CD4-positive, CD25-positive, alpha-beta regulatory T cell (primary cell): ENCODE measurements at regions not wholly inside any gene's neighbourhood (a gene's known extent, or its start where the extent isn't known, plus 50 kb on each side); places are given as distances from the start of the nearest gene placed in this dataset.

Experiments
- ATAC-seq, 2 donors: fragments of 150-1000 bp; cut with Tn5 transposase; one replicate each; pipeline ENCODE4 v1.10.0; 2021; ENCODE audit warnings: low read depth in 2 of 2, moderate number of reproducible peaks in 2 of 2, moderate library complexity in 1 of 2
- DNase-seq, 3 donors: peaks; one replicate each; pipeline versions ENCODE4 v3.0.0 to v3.0.0-alpha.2; 2012 to 2022; ENCODE audit warnings: mixed read lengths in 1 of 3
- H3K27ac ChIP-seq: one replicate; pipeline ENCODE4 v1.7.0; 2013; ENCODE audit warnings: mild to moderate bottlenecking, low read length; ENCODE audit not compliant: insufficient read depth, poor library complexity, severe bottlenecking
- H3K27me3 ChIP-seq: one replicate; pipeline ENCODE4 v1.7.0; 2013; ENCODE audit warnings: low read length; ENCODE audit not compliant: control insufficient read depth, insufficient read depth
- H3K36me3 ChIP-seq: one replicate; pipeline ENCODE4 v1.7.0; 2013; ENCODE audit warnings: mild to moderate bottlenecking, low read length, moderate library complexity; ENCODE audit not compliant: control insufficient read depth, insufficient read depth
- H3K4me1 ChIP-seq: 2 replicates; pipeline ENCODE4 v1.7.0; 2013; ENCODE audit warnings: mild to moderate bottlenecking, low read length; ENCODE audit not compliant: insufficient read depth, control insufficient read depth, poor library complexity, severe bottlenecking
- H3K4me3 ChIP-seq: one replicate; pipeline ENCODE4 v1.7.0; 2013; ENCODE audit warnings: low read depth, mild to moderate bottlenecking, low read length, moderate library complexity
- H3K9me3 ChIP-seq, 2 experiments: 1 replicate in 1 of 2; 2 replicates in 1 of 2; pipeline ENCODE4 v1.7.0; 2013; ENCODE audit warnings: low read length in 2 of 2, mild to moderate bottlenecking in 1 of 2, moderate library complexity in 1 of 2; ENCODE audit not compliant: control insufficient read depth in 2 of 2
- H3K27ac Mint-ChIP-seq, 3 donors: one replicate each; pipeline ENCODE4 v1.8.0; 2020 to 2022; ENCODE audit warnings: mild to moderate bottlenecking in 3 of 3, mixed read lengths in 3 of 3, moderate library complexity in 2 of 3
- H3K27me3 Mint-ChIP-seq: one replicate; pipeline ENCODE4 v1.8.0; 2022; ENCODE audit warnings: mild to moderate bottlenecking, mixed read lengths
- H3K36me3 Mint-ChIP-seq: one replicate; pipeline ENCODE4 v1.8.0; 2020; ENCODE audit warnings: mixed read lengths
- H3K4me1 Mint-ChIP-seq, 4 donors: one replicate each; pipeline ENCODE4 v1.8.0; 2020 to 2022; ENCODE audit warnings: mixed read lengths in 4 of 4, mild to moderate bottlenecking in 1 of 4
- H3K4me3 Mint-ChIP-seq, 4 donors: one replicate each; pipeline ENCODE4 v1.8.0; 2020 to 2022; ENCODE audit warnings: mild to moderate bottlenecking in 4 of 4, mixed read lengths in 4 of 4, moderate library complexity in 3 of 4
- H3K9me3 Mint-ChIP-seq, 7 donors: one replicate each; pipeline ENCODE4 v1.8.0; 2020 to 2022; ENCODE audit warnings: mixed read lengths in 7 of 7, mild to moderate bottlenecking in 3 of 7, moderate library complexity in 2 of 7

- no peak overlapping the region for H3K4me3 ChIP-seq
- no peak for DNase-seq
- no peaks in the 10 kb centered on the region for H3K27me3 ChIP-seq
- Mint-ChIP-seq H3K36me3 (peaks cover 2% of the 10 kb centered on the region), H3K4me1 (no peaks in the 10 kb centered on the region), H3K27me3 (no peaks in the 10 kb centered on the region), H3K27ac (no peak overlapping the region), H3K4me3 (no peak overlapping the region), H3K9me3 (peaks cover 0 to 25% (median 9%) of the 10 kb centered on the region in 7 donors)
- H3K27ac ChIP-seq = no peak overlapping the region
- H3K9me3 ChIP-seq = no peaks in the 10 kb centered on the region
- no peak for ATAC-seq
- H3K4me1 ChIP-seq = no peaks in the 10 kb centered on the region
- no peaks in the 10 kb centered on the region for H3K36me3 ChIP-seq
Measured at GRCh38 chr21:17003763-17004373, 509.0 kb upstream of the CXADR start.

GRCh38 chr21:17032141-17032655 lies 480.6 kb upstream of the CXADR start:
- no peak for DNase-seq
- no peak for ATAC-seq
- Histone ChIP-seq H3K36me3 (no peaks in the 10 kb centered on the region), H3K27ac (no peak overlapping the region), H3K4me1 (no peaks in the 10 kb centered on the region), H3K27me3 (no peaks in the 10 kb centered on the region), H3K4me3 (no peak overlapping the region), H3K9me3 (peaks cover 0 to under 1% of the 10 kb centered on the region in 2 experiments)
- Mint-ChIP-seq H3K36me3 (no peaks in the 10 kb centered on the region), H3K27me3 (no peaks in the 10 kb centered on the region), H3K4me1 (no peaks in the 10 kb centered on the region), H3K27ac (no peak overlapping the region), H3K4me3 (no peak overlapping the region), H3K9me3 (peaks cover 4 to 33% (median 13%) of the 10 kb centered on the region in 7 donors)

- no peak for DNase-seq
- no peak overlapping the region for H3K4me3 Mint-ChIP-seq
- H3K36me3 Mint-ChIP-seq = no peaks in the 10 kb centered on the region
- H3K4me1 Mint-ChIP-seq = no peaks in the 10 kb centered on the region
- H3K9me3 ChIP-seq = peaks cover 3 to 17% of the 10 kb centered on the region in 2 experiments
- no peaks in the 10 kb centered on the region for H3K27me3 ChIP-seq
- no peak overlapping the region for H3K4me3 ChIP-seq
- ATAC-seq = no peak
- H3K27ac Mint-ChIP-seq = no peak overlapping the region
- no peak overlapping the region for H3K27ac ChIP-seq
- H3K9me3 Mint-ChIP-seq = peaks cover 2 to 41% (median 8%) of the 10 kb centered on the region in 7 donors
- H3K36me3 ChIP-seq = no peaks in the 10 kb centered on the region
- H3K4me1 ChIP-seq = no peaks in the 10 kb centered on the region
- no peaks in the 10 kb centered on the region for H3K27me3 Mint-ChIP-seq
Measured at GRCh38 chr21:17044696-17045095, 468.1 kb upstream of the CXADR start.

GRCh38 chr21:17045214-17045853 lies 467.5 kb upstream of the CXADR start:
- Histone ChIP-seq H3K27me3 (no peaks in the 10 kb centered on the region), H3K27ac (no peak overlapping the region), H3K4me3 (no peak overlapping the region), H3K36me3 (no peaks in the 10 kb centered on the region), H3K4me1 (no peaks in the 10 kb centered on the region), H3K9me3 (peaks cover 3 to 19% of the 10 kb centered on the region in 2 experiments)
- H3K4me3 Mint-ChIP-seq = no peak overlapping the region
- no peaks in the 10 kb centered on the region for H3K27me3 Mint-ChIP-seq
- no peaks in the 10 kb centered on the region for H3K36me3 Mint-ChIP-seq
- H3K27ac Mint-ChIP-seq = no peak overlapping the region
- DNase-seq (no peak), ATAC-seq (no peak)
- H3K9me3 Mint-ChIP-seq = peaks cover 2 to 41% (median 6%) of the 10 kb centered on the region in 7 donors
- H3K4me1 Mint-ChIP-seq = no peaks in the 10 kb centered on the region

- Histone ChIP-seq H3K4me3 (no peak overlapping the region), H3K27ac (no peak overlapping the region)
Measured at GRCh38 chr21:17048974-17049373, 463.9 kb upstream of the CXADR start.

GRCh38 chr21:17050156-17050555 lies 462.7 kb upstream of the CXADR start:
- peaks cover 7 to 12% of the 10 kb centered on the region in 2 experiments for H3K9me3 ChIP-seq
- H3K27ac Mint-ChIP-seq = no peak overlapping the region
- no peaks in the 10 kb centered on the region for H3K27me3 ChIP-seq
- no peaks in the 10 kb centered on the region for H3K36me3 Mint-ChIP-seq
- H3K27me3 Mint-ChIP-seq = no peaks in the 10 kb centered on the region
- no peaks in the 10 kb centered on the region for H3K4me1 ChIP-seq
- DNase-seq = no peak
- no peak overlapping the region for H3K4me3 ChIP-seq
- H3K36me3 ChIP-seq = no peaks in the 10 kb centered on the region
- ATAC-seq = no peak
- H3K27ac ChIP-seq = no peak overlapping the region
- no peaks in the 10 kb centered on the region for H3K4me1 Mint-ChIP-seq
- H3K9me3 Mint-ChIP-seq = peaks cover 3 to 25% (median 6%) of the 10 kb centered on the region in 7 donors
- H3K4me3 Mint-ChIP-seq = no peak overlapping the region

More at GRCh38 chr21:17048974-17049373, 463.9 kb upstream of the CXADR start:
- DNase-seq = no peak
- H3K4me1 ChIP-seq = no peaks in the 10 kb centered on the region
- no peaks in the 10 kb centered on the region for H3K4me1 Mint-ChIP-seq
- H3K9me3 ChIP-seq = peaks cover 7 to 12% of the 10 kb centered on the region in 2 experiments
- H3K9me3 Mint-ChIP-seq = peaks cover 2 to 25% (median 6%) of the 10 kb centered on the region in 7 donors
- no peaks in the 10 kb centered on the region for H3K36me3 Mint-ChIP-seq
- H3K27me3 ChIP-seq = no peaks in the 10 kb centered on the region
- ATAC-seq = no peak
- H3K27me3 Mint-ChIP-seq = no peaks in the 10 kb centered on the region
- H3K4me3 Mint-ChIP-seq = no peak overlapping the region
- no peak overlapping the region for H3K27ac Mint-ChIP-seq
- H3K36me3 ChIP-seq = no peaks in the 10 kb centered on the region

GRCh38 chr21:17050646-17051045 lies 462.2 kb upstream of the CXADR start:
- no peak for DNase-seq
- H3K36me3 ChIP-seq = no peaks in the 10 kb centered on the region
- H3K36me3 Mint-ChIP-seq = no peaks in the 10 kb centered on the region
- H3K4me3 Mint-ChIP-seq = no peak overlapping the region
- ATAC-seq = no peak
- no peak overlapping the region for H3K27ac ChIP-seq
- H3K27ac Mint-ChIP-seq = no peak overlapping the region
- no peaks in the 10 kb centered on the region for H3K4me1 ChIP-seq
- H3K9me3 Mint-ChIP-seq = peaks cover 3 to 24% (median 6%) of the 10 kb centered on the region in 7 donors
- H3K4me1 Mint-ChIP-seq = no peaks in the 10 kb centered on the region
- peaks cover 7 to 12% of the 10 kb centered on the region in 2 experiments for H3K9me3 ChIP-seq
- no peaks in the 10 kb centered on the region for H3K27me3 ChIP-seq
- no peak overlapping the region for H3K4me3 ChIP-seq
- no peaks in the 10 kb centered on the region for H3K27me3 Mint-ChIP-seq

- no peak overlapping the region for H3K4me3 Mint-ChIP-seq
- H3K4me1 Mint-ChIP-seq = no peaks in the 10 kb centered on the region
Measured at GRCh38 chr21:17051054-17051453, 461.8 kb upstream of the CXADR start.

More at GRCh38 chr21:17051054-17051453, 461.8 kb upstream of the CXADR start:
- H3K4me1 ChIP-seq = no peaks in the 10 kb centered on the region
- Mint-ChIP-seq H3K27ac (no peak overlapping the region), H3K27me3 (no peaks in the 10 kb centered on the region), H3K9me3 (peaks cover 2 to 23% (median 6%) of the 10 kb centered on the region in 7 donors), H3K36me3 (no peaks in the 10 kb centered on the region)
- H3K27me3 ChIP-seq = no peaks in the 10 kb centered on the region
- H3K9me3 ChIP-seq = peaks cover 7 to 12% of the 10 kb centered on the region in 2 experiments
- H3K36me3 ChIP-seq = no peaks in the 10 kb centered on the region
- H3K27ac ChIP-seq = no peak overlapping the region
- no peak for ATAC-seq
- H3K4me3 ChIP-seq = no peak overlapping the region
- DNase-seq = no peak
